Type B pancreatic cell (in vitro differentiated cells): ENCODE measurements at regions not wholly inside any gene's neighbourhood (a gene's known extent, or its start where the extent isn't known, plus 50 kb on each side); places are given as distances from the start of the nearest gene placed in this dataset.

ENCODE experiments used
- DNase-seq: peaks from one replicate; pipeline ENCODE4 v3.0.0; 2021; ENCODE audit warnings: mixed read lengths; ENCODE audit not compliant: unreplicated experiment; ENCODE audit errors: extremely low spot score
- H3K27ac Mint-ChIP-seq: 2 replicates; pipeline ENCODE4 v1.8.0; 2021; ENCODE audit warnings: mild to moderate bottlenecking, mixed read lengths
- H3K27me3 Mint-ChIP-seq: 2 replicates; pipeline ENCODE4 v1.8.0; 2021; ENCODE audit warnings: mixed read lengths
- H3K36me3 Mint-ChIP-seq: 2 replicates; pipeline ENCODE4 v1.8.0; 2021; ENCODE audit warnings: mixed read lengths
- H3K4me1 Mint-ChIP-seq: one replicate; pipeline ENCODE4 v1.8.0; 2021; ENCODE audit warnings: mixed read lengths; ENCODE audit not compliant: unreplicated experiment
- H3K4me3 Mint-ChIP-seq: 2 replicates; pipeline ENCODE4 v1.8.0; 2021; ENCODE audit warnings: mild to moderate bottlenecking, mixed read lengths
- H3K9me3 Mint-ChIP-seq: 2 replicates; pipeline ENCODE4 v1.8.0; 2021; ENCODE audit warnings: mixed read lengths
- TF ChIP-seq, protein P1 (sequence below): fragments of 200-600 bp; sonication (generic); conservative IDR thresholded peaks from 2 replicates; pipeline ENCODE4 v1.5.0; 2021; ENCODE audit warnings: antibody characterized with exemption, mild to moderate bottlenecking

- Mint-ChIP-seq H3K9me3 (no peaks in the 10 kb centered on the region), H3K27me3 (peaks cover 4% of the 10 kb centered on the region), H3K36me3 (no peaks in the 10 kb centered on the region), H3K4me1 (no peaks in the 10 kb centered on the region), H3K4me3 (no peak overlapping the region), H3K27ac (no peak overlapping the region)
- TF ChIP-seq, protein P1, sequence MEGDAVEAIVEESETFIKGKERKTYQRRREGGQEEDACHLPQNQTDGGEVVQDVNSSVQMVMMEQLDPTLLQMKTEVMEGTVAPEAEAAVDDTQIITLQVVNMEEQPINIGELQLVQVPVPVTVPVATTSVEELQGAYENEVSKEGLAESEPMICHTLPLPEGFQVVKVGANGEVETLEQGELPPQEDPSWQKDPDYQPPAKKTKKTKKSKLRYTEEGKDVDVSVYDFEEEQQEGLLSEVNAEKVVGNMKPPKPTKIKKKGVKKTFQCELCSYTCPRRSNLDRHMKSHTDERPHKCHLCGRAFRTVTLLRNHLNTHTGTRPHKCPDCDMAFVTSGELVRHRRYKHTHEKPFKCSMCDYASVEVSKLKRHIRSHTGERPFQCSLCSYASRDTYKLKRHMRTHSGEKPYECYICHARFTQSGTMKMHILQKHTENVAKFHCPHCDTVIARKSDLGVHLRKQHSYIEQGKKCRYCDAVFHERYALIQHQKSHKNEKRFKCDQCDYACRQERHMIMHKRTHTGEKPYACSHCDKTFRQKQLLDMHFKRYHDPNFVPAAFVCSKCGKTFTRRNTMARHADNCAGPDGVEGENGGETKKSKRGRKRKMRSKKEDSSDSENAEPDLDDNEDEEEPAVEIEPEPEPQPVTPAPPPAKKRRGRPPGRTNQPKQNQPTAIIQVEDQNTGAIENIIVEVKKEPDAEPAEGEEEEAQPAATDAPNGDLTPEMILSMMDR: no peak
- no peak for DNase-seq
Measured at GRCh38 chr6:14333556-14334305, 216.2 kb downstream of the CD83 start.

GRCh38 chr6:14335071-14335470 lies 217.5 kb downstream of the CD83 start:
- no peak for DNase-seq
- Mint-ChIP-seq H3K27me3 (peaks cover under 1% of the 10 kb centered on the region), H3K27ac (no peak overlapping the region), H3K36me3 (no peaks in the 10 kb centered on the region), H3K4me3 (no peak overlapping the region), H3K9me3 (no peaks in the 10 kb centered on the region), H3K4me1 (no peaks in the 10 kb centered on the region)
- TF ChIP-seq, protein P1: no peak

DNA sequence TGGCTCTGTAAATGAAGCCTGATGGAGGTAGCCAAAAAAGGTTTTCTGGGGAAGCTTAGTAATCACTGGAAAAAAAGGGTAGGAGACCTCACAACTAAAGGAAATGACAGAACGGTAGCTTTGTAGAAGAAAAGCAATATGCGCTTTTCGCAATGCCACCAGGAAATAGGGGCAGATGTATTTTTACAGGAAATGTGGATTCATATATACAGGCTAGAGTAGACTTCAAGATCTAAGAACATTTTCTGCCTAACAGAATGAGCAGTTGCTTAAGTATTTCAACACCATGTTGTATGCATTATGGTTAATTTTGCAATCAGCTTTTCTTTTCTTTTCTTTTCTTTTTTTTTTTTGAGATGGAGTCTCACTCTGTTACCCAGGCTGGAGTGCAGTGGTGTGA lies 219.6 kb downstream of the CD83 start:
- Mint-ChIP-seq H3K36me3 (no peaks in the 10 kb centered on the region), H3K27me3 (no peaks in the 10 kb centered on the region), H3K4me1 (no peaks in the 10 kb centered on the region), H3K4me3 (no peak overlapping the region), H3K27ac (no peak overlapping the region), H3K9me3 (no peaks in the 10 kb centered on the region)
- no peak for DNase-seq
- TF ChIP-seq, protein P1: no peak

- H3K4me3 Mint-ChIP-seq: no peak overlapping the region
- H3K9me3 Mint-ChIP-seq: no peaks in the 10 kb centered on the region
- TF ChIP-seq, protein P1: no peak
- H3K36me3 Mint-ChIP-seq: no peaks in the 10 kb centered on the region
- no peak for DNase-seq
- H3K4me1 Mint-ChIP-seq: no peaks in the 10 kb centered on the region
- H3K27me3 Mint-ChIP-seq: no peaks in the 10 kb centered on the region
- H3K27ac Mint-ChIP-seq: no peak overlapping the region
Measured at GRCh38 chr6:14339172-14339571, 221.6 kb downstream of the CD83 start.

DNA sequence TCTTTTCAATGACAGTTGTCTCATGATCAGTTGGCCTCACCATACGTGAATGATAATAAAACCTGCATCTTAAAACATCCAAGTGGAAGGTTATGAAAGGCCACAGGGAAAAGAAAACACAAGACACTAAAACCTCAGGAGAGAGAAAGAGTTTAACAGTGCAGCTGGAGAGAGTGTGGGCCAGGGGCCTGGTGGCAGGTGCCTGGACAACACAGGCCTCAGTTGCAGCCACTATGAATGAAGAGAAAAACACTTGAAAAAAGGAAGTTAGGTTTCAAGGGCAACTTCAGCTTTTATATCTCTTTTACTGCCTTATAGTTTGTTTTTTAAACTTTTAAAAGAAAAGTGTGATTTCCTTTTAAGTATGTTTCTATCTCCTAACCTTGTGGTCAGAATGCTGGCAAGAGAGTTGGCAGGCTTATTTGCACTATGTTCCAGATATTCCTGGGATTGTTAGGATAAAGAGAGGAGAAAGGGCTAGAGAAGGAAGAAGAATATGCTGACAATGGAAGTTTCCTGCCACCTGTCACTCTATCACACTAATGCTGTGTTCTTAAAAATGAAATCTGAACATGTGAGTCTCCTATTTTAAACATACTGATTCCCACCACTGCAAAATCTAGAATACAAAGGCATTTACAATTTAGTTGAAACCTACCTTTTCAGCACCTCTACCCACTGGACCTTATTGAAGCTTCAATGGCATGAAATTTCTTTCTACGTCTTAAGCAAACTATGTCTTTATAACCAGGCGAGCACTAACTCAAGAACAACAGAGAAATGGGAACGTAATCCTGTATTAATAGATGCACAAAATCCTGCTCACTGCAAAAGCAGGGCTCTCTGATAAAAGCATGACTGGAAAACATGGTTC lies 222.4 kb downstream of the CD83 start:
- no peaks in the 10 kb centered on the region for H3K4me1 Mint-ChIP-seq
- no peak overlapping the region for H3K27ac Mint-ChIP-seq
- H3K4me3 Mint-ChIP-seq: no peak overlapping the region
- no peaks in the 10 kb centered on the region for H3K27me3 Mint-ChIP-seq
- DNase-seq: no peak
- TF ChIP-seq, protein P1: no peak
- H3K36me3 Mint-ChIP-seq: no peaks in the 10 kb centered on the region
- no peaks in the 10 kb centered on the region for H3K9me3 Mint-ChIP-seq
